ENCODE measurements at regions not wholly inside any gene's neighbourhood (a gene's known extent, or its start where the extent isn't known, plus 50 kb on each side); places are given as distances from the start of the nearest gene placed in this dataset.

DNA sequence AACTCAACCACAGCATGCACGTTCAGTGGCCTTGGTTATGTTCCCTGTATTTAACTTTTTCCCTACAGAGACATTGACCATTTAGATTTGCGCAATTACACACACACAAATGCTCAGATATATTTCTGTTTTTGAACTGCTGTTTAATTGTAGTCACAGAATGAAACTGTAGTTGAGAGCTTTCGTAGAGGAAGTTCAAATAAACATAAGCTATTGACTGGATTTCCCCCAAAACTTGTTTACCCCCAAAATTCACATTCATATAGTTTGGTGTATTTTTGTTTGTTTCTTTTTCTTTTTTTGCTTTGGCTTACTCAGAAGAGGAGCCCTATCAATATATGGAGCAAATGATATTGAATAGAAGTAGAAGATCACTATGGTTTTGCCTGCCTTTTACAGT is 921.0 kb downstream of the ADGRL2 start:
- no peak for DNase-seq

DNA sequence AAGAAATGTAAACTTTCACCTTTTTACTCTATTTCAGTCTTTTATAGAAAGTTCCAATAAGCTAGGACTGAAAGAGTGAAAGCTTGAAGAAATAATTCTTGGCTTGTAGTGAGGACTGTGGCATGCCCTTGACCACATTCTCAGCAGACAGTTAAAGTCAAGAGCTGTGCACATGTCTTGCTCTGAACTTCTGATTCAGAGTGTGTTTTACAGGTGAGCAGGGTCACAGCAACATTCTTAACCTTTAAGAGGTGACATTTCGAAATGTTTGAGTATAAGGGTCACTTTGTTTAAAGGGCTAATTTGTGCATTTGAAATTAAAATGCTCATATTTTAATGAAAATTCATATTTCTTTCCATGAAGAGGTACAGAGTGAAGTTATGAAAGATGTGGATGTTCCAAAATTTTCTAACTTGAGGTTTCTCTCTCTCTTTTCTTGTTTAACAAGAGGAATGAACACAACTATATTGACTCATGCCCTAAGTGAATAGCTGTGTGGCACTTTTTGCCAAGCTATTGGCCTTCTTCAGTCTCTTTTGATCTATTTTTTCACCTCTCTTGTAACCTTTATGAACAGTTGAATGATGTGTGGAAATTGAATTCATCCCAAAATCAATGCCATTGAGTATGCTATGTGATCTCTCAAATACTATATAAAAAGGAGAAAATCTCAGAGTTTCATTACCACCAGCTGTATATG is 918.1 kb downstream of the ADGRL2 start:
- no peak for DNase-seq

DNA sequence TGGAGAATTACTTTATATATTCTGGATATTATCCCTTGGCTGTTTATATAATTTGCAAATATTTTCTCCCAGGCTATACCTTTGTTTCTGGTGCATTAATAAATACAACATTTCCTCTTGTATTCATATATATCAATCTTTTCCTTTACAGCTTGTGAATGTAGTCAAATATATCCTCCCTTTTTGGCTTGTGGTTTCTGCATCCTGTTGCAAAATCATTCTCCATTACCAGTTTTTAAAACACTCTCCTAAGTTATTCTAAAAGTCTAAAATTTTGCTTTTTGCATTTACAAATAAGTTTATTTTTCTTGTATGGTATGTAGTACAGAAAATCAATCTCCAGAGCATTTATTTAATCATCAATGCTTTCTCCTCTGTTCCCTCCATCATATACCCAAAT is 909.4 kb downstream of the ADGRL2 start:
- DNase-seq: no peak

DNA sequence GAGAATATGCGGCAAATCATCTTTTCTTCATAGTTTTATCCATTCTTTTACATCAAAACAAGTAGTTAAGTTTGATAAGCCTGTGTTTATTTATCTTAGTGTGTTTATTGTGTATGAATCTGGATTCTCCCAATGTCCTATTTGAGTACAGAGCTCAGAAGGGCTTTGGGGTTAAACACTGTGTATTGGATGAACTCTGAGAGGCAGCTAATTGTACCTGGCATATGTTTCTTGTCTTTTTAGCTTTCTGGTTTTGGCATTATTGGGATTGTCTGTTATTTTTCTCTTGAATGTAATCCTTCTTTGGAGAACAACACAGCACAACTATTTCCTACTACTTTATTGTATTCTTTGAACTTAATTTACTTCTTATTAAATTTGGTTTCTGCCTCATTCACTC is 906.9 kb downstream of the ADGRL2 start:
- DNase-seq: no peak

DNA sequence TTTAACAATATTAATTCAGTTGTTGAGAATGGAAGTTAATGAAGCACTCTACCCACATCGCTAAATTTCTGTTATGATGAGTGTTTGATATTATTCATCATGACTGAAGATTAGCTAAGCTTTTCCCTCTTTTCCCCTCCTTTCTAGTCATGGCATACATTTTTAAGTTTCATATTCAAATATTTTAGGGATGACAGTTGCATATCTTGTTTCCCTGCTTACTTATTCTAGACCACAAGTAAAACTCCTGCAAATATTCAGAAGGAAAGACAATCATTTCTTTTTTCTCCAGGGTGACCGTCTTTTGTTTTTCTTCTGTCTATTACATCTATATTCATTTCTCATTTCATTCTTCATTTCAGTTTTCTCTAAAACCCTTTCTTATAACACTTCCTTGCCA is 906.0 kb downstream of the ADGRL2 start:
- DNase-seq: no peak

DNA sequence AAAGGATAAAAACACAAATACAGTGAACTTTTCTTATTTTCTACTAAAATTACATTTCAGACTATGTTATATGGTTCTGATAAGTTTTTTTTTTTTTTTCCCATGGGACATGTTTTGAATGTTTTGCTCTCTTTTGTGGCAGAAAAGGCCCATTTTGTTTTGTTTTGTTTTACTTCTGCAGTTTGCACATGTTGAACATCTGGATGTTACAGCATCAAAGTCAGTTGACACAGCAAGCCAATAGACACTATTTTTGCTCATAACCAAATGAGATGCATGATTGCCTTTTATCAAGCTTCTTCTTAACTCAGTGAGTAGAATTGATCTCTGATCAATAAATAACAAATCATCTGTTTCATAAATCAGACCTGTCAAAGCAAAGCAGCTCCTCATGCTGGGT is 904.2 kb downstream of the ADGRL2 start:
- no peak for DNase-seq

DNA sequence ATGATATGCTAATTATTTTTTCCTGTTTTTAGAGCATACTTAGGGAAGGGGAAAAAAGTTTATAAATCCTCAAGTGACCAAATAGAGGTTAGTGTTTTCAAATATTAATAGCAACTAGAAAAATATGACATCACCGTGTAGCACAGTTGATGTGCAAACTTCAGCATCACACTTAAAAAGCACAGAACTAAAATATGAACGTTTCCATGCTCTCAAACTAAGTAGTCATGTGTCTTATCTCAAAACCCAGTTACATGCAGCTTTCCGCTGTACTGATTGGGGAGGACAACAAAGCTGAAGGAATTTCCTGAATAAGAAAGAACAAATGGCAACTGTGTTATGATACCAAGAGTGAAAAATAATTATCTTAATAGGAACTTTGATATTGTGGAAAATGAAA is 903.7 kb downstream of the ADGRL2 start:
- no peak for DNase-seq

DNA sequence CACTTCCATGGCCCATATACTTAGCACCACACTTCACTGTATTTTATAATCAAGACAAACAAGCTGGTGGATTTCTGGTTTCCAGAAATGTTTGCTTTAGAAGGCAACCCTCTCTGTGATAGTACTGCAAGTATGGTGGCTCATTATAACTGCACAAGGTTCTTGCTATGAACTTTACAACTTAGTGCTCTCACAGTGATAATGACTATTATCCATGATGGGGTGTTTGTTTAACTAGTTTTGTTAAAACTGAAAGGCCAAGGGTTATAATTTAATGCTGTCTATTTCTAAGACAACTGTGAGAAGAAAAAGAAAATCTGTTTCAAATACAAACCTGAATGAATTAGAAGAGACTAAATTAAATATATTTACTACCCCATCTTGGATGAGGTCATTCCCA is 903.2 kb downstream of the ADGRL2 start:
- DNase-seq: no peak

DNA sequence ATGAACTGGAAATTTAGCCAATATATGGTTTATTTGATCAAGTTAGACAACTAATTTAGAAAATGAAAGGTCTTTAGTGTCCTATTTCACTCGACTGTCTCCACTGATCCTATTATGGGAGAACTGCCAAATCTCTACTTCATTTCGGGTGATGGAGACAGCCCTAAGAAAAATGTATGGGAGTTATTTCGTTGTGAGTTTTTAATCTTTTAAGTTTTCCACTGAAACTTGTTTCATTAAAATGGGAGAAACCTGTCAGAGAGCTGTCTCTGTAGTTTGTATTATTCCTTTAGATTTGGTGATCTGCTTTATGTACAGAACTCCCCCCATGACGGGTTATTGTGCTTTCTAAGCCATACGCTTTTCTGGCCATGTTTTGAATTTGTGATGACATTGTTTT is 899.7 kb downstream of the ADGRL2 start:
- DNase-seq: no peak

DNA sequence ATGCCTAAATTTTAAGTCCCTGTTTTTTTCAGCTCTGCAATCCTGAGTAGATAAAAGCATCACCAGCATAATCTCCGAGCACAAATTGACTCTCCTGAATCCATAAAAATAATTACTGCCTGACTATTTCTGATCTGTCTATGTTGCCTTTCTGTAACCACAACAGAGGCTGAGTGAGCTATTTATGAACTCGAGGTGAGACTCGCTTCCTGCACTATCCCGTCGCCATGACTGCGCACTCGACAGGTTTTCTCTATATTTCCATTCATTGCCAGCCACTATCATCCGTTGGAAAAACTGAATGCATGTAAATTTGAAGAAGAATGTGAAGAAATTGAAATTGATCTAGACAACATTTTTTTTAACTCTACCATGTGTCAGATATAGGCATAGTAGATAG is 897.2 kb downstream of the ADGRL2 start:
- no peak for DNase-seq

DNA sequence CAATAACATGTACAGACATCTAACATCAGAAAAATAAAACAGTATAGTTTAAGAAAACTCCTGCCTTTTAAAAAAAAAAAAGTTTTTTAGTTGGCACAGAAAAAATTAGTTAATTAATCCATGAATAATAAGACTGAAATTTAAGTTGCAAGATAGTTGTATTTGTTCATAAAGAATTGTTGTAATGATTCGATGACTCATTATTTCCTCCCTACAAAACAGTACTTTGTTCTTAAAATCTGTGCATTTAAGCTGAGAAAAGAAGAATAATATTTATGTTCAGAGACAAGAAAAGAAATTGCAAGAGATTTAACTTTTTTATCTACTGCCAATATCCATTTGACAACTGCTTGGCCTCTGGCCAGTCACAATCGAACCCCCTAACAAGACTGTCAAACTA is 894.7 kb downstream of the ADGRL2 start:
- no peak for DNase-seq

DNA sequence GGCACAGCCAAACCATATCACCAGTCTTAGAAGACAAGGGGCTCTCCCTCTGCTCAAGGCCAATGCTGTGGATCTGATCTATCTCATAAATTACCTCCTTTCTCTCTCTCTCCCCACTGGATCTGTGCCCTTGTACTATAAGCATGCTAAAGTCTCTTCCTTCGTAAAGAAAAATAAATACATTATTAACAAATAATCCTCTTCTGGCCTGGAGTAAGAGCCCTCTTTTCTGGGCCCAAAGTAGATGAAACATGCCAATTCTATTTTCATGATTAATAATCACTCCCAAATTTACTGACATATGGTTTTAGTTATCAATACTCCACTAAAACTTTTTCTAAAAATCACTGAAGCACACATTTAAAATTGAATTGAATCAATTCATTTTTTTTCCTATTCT is 889.7 kb downstream of the ADGRL2 start:
- DNase-seq: no peak

DNA sequence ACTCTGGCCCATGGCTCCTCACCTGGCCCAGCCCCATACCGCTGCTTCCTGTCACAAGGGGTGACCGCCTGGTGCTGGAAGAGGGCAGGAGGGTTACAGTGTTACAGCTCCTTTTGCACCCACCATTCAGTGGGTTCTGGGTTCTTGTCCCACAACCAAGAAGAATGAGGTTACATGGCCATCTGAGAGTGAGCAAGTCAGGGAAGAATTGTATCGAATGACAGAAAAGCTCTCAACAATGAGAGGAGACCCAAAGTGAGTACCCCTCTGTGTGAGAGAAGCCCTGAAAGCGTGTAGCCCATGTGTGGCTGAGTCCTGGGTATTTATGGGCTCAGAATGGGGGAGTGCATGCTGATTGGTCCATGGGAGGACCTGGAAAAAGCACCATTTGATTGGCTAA is 888.5 kb downstream of the ADGRL2 start:
- DNase-seq: no peak

DNA sequence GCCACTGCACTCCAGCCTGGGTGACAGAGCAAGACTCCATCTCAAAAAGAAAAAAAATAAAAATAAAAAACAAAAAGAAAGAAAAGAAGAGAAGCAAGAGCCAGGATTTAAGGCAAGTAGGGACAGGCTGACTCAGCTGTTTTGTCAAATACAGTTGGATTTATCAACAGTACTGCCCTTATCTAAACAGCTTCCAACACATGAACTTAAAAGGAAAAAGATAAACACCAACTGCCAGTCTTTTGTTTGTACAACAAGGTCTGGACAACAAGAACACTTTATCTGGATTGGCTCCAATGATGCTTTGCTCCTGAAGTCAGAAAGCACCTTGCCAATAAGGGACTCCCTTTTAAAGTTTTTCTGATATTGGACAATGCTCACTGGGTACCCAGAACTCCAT is 886.0 kb downstream of the ADGRL2 start:
- DNase-seq: no peak

DNA sequence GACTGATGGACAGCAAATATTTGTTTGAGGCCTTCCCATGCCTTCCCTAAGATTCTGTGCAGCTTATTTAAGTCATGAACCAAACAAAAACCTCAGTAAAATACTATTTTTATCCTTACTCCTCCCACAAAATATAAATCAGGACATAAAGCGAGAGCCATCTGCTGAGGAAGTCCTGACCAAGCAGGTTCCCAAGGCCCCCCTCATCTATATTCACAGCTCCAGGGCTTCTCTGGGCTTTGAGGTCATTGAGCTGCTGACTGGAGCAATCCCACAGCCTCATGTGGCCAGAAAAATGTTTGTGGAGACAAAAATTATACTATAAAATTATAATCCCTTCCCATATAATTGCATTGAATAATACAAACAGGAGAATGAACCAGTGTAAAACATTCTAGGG is 846.2 kb downstream of the ADGRL2 start:
- DNase-seq: no peak

DNA sequence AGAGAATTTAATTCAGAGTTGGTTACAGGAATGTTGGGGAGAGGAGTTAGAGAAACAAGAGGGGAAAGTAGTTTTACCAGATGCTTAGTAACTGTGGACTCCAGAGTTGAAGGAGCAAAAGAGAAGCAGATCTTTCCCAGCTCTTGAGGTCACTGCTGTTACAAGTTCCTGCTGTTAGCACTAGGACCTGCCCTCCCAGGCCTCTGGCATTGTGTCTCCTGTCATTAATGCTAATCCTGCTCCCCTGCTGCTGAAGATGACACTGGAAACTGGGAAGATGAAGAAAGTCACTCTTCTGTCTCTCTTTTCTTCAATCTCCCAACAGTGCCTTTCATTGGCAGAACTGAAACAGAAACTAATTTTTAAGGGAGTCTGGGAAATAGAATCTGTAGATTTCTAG is 845.6 kb downstream of the ADGRL2 start:
- DNase-seq: no peak

DNA sequence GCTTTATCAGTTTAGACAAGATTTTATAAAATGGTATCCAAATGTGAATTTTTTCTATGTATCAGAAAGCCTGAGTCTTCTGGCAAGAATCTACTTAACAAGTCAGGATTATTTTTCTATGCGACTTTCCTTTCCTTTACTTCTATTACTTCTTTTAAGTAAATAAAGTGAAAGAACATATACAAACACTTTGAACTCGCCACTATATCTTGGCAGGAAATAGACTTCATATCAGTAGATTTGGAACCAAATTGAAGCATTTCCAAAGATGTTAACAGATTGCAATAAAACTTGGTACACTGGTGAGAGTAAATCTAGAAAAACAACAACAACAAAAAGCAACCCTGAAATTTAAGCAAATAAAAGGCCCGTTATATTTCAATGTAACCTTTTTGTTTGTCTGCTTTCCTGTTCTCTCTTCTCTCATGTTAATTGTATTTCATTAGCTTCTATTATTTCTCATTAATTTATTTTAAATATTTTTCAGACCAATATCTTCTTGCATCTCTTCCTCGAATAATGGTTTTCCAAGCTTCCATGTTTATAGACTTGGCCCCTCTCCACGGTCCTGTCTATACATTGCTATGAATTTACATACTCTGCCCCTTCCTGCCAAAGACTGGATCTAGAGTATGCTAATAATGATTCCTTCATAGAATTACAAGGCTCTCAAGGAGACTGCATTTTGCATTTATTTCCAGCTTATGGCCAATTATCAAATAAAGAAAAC is 843.6 kb downstream of the ADGRL2 start:
- no peak for DNase-seq

DNA sequence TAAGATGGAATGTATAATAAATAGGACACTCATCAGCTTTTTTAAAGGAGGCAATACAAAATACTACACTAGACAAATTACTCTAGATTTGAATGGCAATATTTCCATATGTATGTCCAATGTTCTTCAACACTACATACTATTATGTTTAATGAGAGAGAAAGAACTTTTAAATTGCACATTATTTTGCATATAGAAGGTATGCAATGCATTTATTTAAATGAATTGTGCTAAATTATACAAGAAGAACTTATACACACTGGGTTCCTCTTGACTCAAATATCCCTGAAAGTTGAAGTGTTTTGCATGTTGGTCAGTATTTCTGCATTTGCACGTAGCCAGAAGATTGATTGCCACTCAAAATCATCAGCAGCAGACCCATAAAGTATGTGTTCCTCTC is 839.6 kb downstream of the ADGRL2 start:
- no peak for DNase-seq

DNA sequence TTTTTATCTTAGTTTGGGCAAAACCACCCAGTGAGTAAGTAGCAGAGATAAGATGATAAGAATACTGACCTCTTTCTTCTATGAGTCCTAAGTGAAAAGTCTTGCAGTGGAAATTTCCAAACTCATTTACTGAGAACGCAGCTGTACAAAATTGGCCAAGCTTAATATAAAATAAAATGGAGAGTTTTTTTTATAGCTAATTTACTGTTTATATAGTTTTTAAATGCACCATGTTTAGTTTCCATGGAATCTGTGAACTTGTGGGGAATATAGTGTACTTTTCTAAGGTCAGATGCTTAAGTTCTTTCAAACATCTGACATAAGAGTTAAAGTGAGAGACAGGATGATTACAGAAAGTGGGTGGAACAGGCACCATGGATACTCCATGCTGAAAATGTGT is 833.5 kb downstream of the ADGRL2 start:
- no peak for DNase-seq

DNA sequence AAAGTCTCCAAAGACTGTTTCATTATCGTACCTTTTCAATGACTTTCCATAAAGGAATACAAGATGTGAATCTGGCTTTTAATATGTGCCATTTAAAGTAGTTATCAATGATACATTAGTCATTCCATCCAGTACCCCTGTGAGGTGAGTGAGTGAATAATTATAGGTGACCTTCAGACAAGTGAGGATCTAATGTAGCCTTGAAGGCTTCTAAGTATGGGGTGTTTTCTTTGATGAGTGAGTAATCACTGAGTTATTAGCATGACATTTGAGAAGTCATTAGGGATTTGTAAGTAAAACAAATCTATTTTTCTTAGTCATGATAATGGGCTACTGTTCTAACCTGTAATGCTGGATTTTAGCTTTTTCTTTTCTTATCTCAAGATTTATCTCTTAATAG is 831.4 kb downstream of the ADGRL2 start:
- no peak for DNase-seq

DNA sequence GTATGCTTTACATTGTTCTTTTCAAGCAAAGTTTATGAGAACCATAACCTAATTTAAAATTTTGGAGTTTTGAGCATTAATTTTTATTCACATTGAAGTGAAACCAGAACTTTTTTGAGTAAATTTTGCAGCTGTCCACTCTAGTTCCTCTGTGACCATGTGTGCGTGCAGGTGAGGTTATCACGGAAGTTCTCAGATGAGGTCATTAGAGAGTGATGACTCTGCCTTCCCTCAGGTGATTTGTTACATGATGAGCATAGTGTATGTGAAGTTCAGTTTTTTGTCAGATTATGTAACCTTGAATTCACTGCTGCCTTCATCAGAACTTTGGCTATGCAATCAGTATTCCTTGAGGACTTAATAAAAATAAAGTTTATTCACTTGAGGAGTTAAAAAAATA is 828.2 kb downstream of the ADGRL2 start:
- DNase-seq: no peak

DNA sequence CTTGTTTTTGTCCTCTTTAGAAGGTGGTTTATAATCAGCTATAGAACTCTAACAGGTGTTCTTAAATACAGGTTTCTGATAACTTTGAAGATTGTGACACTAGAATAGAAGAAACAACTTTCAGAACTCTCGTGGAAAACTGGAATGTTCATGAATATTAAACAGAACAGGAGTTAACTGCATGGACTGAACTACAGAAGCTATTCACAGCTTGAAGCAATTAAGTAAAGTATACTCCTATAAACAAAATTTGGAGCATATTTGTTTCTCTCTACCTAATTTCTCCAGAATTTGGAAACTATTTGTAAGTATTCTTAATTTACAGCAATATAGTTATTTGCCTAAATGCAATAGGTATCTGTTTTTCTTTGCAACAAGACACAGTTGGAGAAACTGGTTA is 824.8 kb downstream of the ADGRL2 start:
- DNase-seq: no peak

DNA sequence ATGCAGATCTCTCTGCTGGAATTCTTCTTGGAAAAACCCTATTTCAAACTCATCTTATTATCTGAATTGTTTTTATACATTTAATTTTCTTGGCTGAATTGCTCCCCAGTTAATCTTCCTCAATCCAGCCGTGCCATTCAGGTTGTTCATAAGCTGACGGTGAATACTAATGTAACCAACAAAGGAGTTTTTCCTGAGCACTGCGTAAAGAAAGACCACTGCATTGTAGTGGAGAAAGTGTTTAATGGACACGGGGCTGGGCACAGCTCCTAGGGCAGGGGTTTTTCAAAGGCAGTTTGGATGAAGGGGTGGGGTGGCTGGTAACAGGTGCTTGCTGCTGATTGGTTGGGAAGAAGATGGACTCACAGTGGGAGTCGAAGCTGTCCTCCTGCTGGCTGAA is 820.3 kb downstream of the ADGRL2 start:
- no peak for DNase-seq

DNA sequence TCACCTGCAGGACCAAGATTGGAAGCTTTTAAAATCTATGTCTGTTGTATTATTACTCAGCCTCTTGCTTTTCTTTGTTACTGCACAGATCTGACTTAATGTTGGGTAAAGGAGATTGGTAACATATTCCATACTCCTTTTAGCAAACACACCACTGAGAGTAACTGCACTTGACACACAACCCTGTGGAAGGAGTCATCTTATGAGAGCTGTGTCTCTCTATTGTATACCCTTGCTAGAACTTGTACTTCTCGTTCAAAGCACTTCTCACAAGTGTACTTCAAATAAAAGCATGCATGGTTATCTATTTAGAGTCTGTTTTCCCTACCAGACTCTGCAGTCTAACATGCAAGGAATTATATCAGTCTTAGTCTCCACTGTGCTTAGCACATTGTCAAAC is 813.4 kb downstream of the ADGRL2 start:
- no peak for DNase-seq

DNA sequence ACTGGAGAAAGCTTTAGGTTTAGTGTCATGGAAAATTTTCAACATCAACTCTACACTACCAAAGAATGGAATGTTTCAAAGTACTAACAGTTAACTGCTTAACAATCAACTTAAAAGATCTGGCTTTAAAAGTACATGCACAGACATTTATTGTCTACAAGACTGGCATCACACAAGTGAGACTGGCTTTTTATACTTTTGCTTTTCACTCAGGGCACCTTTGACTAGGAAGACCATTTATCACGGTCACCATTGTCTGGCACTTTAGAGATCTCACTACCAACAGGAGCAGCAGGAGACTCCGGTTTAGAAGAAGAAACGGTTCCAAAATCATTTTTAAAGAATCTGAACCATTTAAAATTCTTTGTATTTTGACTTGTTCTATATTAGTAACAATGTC is 812.3 kb downstream of the ADGRL2 start:
- no peak for DNase-seq

Data from activated CD4-positive, CD25-positive, alpha-beta regulatory T cell treated with anti-CD3 and anti-CD28 coated beads, Interleukin-2, amount 50 U/mL, for 72 hours (primary cell).